Upper lobe of right lung (tissue), 1 donor: ENCODE measurements at regions not wholly inside any gene's neighbourhood (a gene's known extent, or its start where the extent isn't known, plus 50 kb on each side); places are given as distances from the start of the nearest gene placed in this dataset.

Experiments
- ATAC-seq: fragments of 200-7000 bp; cut with Tn5 transposase; one replicate; pipeline ENCODE4 v1.9.1; 2020; ENCODE audit warnings: mild to moderate bottlenecking, moderate library complexity
- DNase-seq: peaks from one replicate; pipeline ENCODE4 v3.0.0-alpha.2; 2020
- H3K27ac ChIP-seq: fragments of 200-600 bp; one replicate; pipeline ENCODE4 v1.8.0; 2022
- H3K27me3 ChIP-seq: fragments of 200-600 bp; one replicate; pipeline ENCODE4 v1.8.0; 2022; ENCODE audit warnings: mild to moderate bottlenecking
- H3K36me3 ChIP-seq: fragments of 200-600 bp; one replicate; pipeline ENCODE4 v1.8.0; 2022
- H3K4me1 ChIP-seq: fragments of 200-600 bp; one replicate; pipeline ENCODE4 v1.8.0; 2022
- H3K4me3 ChIP-seq: fragments of 200-600 bp; one replicate; pipeline ENCODE4 v1.8.0; 2022; ENCODE audit warnings: mild to moderate bottlenecking
- H3K9me3 ChIP-seq: fragments of 200-600 bp; one replicate; pipeline ENCODE4 v1.8.0; 2022
- intact Hi-C: fragments of 100-400 bp; cut with DNase I; formaldehyde crosslinking; loops from one replicate; pipeline ENCODE4 v1.11.0; 2022
- TF ChIP-seq, protein P1 (sequence below): fragments of 200-600 bp; IDR thresholded peaks from one replicate; pipeline ENCODE4 v1.8.0; 2022; ENCODE audit warnings: antibody characterized with exemption
- donor health status: DM: no; HTN: yes; CAD: no; lungs with severe emphysema.

DNA sequence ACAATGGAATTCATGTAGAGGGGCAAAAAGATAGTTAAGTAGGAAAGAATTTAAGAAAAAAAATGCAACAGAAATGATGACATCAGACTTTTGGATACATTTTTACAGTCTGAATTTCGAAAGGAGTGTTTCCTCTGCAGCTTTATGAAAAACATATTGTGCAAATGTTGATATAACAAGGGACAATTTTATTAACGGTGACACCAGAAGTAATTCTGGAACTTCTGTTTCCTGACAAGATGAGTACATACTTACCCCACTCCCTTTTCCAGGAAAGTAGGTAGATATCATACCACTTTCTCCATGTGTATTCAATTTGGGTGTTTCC lies 369.6 kb downstream of the FBXO15 start:
- TF ChIP-seq, protein P1, sequence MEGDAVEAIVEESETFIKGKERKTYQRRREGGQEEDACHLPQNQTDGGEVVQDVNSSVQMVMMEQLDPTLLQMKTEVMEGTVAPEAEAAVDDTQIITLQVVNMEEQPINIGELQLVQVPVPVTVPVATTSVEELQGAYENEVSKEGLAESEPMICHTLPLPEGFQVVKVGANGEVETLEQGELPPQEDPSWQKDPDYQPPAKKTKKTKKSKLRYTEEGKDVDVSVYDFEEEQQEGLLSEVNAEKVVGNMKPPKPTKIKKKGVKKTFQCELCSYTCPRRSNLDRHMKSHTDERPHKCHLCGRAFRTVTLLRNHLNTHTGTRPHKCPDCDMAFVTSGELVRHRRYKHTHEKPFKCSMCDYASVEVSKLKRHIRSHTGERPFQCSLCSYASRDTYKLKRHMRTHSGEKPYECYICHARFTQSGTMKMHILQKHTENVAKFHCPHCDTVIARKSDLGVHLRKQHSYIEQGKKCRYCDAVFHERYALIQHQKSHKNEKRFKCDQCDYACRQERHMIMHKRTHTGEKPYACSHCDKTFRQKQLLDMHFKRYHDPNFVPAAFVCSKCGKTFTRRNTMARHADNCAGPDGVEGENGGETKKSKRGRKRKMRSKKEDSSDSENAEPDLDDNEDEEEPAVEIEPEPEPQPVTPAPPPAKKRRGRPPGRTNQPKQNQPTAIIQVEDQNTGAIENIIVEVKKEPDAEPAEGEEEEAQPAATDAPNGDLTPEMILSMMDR = no peak
- H3K27me3 ChIP-seq = no peaks in the 10 kb centered on the region
- H3K9me3 ChIP-seq = no peaks in the 10 kb centered on the region
- intact Hi-C loops = no loop called here
- no peaks in the 10 kb centered on the region for H3K36me3 ChIP-seq
- no peak overlapping the region for H3K27ac ChIP-seq
- H3K4me1 ChIP-seq = no peaks in the 10 kb centered on the region
- H3K4me3 ChIP-seq = no peak overlapping the region
- DNase-seq (no peak), ATAC-seq (no peak)

DNA sequence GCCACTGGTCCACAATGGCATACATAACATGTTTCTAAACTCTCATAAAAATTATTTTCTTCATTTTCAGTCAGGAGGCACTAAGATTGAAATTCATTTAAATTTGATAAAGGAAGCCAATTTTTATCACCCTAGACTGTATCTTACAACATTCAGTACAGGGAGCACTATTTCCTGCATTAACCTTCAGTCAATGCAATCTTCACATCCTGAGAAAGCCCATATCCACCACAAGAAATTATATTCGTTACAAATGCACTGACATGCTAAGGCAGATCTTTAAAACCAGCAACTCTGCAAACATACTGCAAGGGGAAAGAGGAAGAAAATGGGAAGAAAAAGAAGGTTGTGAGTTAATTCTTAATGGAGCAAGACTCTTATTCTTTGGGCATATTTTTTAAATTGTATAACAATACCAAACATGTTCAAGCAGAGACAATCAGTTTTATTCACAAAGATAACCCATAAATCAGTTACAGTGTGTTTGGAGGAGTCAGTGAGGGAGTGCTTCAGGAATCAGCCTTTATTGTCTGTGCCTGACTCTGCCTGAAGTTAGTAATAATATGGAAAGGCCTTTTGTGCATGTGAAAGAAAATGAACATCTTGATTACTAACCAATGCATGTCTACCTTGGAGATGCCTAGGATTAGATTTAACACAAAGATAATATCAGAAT lies 370.1 kb downstream of the FBXO15 start:
- no peak for ATAC-seq
- no peaks in the 10 kb centered on the region for H3K9me3 ChIP-seq
- H3K27ac ChIP-seq = no peak overlapping the region
- H3K36me3 ChIP-seq = no peaks in the 10 kb centered on the region
- no peak for DNase-seq
- TF ChIP-seq, protein P1 = no peak
- no peaks in the 10 kb centered on the region for H3K27me3 ChIP-seq
- H3K4me1 ChIP-seq = no peaks in the 10 kb centered on the region
- H3K4me3 ChIP-seq = no peak overlapping the region
- intact Hi-C loops = no loop called here

DNA sequence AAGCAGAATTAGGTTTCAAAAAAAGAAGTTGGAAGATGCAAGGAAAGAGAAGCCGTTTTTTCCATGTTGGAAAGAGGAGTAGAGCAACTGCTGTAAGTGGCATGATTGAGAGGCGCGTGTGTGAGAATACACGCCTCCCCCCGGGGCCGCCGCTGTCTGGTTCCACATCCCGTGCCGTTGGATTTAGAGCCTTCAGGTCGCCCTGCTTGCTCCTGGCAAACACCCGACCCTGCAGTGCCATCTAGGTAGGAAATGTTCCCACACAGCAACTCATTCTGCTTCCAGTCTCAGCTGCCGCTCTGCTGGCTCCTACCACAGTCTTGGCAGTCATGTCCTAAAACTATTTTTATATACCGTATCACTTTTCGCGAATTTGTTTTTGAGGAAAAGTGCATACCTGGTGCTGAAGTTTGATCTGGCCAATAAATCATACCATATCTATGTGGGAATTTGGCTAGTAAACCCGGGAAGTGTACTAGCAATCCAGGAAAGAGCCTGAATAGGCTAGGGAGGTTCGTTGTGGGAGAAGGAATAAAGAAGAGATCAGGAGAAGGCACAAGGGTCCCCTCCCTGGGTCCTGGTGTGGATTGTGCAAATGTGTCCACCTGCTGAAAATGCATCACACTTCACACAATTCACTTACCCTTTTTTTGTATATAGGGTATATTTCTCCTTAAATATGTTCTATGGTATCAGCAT lies 372.7 kb downstream of the FBXO15 start:
- intact Hi-C loops = no loop called here
- no peak for ATAC-seq
- H3K9me3 ChIP-seq = no peaks in the 10 kb centered on the region

DNA sequence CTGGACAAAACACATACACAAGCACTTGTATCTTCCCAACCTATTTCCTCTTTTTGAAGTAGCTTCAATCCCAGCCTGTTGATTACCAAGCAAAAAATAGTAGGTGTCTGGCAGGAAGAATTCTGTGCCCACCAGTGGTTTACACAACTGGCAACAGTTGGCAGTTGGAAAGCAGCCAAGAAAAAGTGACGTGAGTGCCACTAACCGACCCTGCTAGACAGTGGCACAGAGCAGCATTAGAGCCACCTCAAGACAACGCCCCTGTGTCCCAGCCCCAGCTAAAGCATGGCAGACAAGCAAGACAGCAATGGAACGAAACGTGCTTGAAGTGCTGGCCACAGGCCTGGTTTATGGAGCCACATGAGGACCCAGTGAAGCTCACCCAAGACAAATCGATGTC lies 379.6 kb downstream of the FBXO15 start:
- Histone ChIP-seq H3K27me3 (no peaks in the 10 kb centered on the region), H3K4me3 (no peak overlapping the region), H3K9me3 (no peaks in the 10 kb centered on the region), H3K36me3 (no peaks in the 10 kb centered on the region), H3K4me1 (no peaks in the 10 kb centered on the region), H3K27ac (no peak overlapping the region)
- DNase-seq = no peak
- TF ChIP-seq, protein P1 = no peak
- ATAC-seq = no peak
- intact Hi-C loops = no loop called here

More for the DNA sequence above, 372.7 kb downstream of the FBXO15 start:
- Histone ChIP-seq H3K36me3 (no peaks in the 10 kb centered on the region), H3K27ac (no peak overlapping the region), H3K27me3 (no peaks in the 10 kb centered on the region), H3K4me1 (no peaks in the 10 kb centered on the region), H3K4me3 (no peak overlapping the region)
- TF ChIP-seq, protein P1 = no peak
- no peak for DNase-seq

DNA sequence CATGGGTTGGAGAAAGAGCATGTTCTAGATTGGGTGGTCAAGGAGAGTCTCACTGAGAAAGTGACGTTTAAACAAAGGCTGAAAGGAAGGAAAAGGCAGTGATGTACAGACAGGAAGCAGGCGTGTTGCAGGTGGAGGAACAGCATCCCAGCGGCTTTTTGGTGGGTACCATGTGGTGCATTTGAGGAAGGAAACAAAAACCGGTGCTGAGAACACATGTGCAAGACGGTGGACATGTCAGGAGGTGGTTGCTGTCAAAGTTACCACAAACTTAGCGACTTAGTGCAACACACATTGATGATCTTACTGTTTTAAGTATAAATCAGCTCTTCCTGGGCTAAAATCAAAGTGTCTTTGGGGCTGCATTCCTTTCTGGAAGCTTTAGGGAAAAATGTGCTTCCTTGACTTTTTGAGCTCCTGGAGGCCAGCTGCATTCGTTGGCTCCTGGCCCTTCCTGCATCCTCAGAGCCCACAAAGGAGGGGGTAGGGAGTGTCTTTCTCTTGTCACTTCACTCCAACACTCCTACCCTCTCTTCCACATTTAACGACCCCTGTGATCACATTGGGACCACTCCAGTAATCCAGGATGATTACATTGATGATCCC lies 380.6 kb downstream of the FBXO15 start:
- ATAC-seq (no peak), DNase-seq (no peak)
- no peaks in the 10 kb centered on the region for H3K4me1 ChIP-seq
- TF ChIP-seq, protein P1 = no peak
- H3K27me3 ChIP-seq = no peaks in the 10 kb centered on the region
- intact Hi-C loops = no loop called here
- no peak overlapping the region for H3K4me3 ChIP-seq
- H3K9me3 ChIP-seq = no peaks in the 10 kb centered on the region
- H3K27ac ChIP-seq = no peak overlapping the region
- H3K36me3 ChIP-seq = no peaks in the 10 kb centered on the region
